Left hindlimb (tissue), 1 donor: ENCODE measurements at regions not wholly inside any gene's neighbourhood (a gene's known extent, or its start where the extent isn't known, plus 50 kb on each side); places are given as distances from the start of the nearest gene placed in this dataset.
"Not testable (repeated sequence)": the region's sequence is repeated elsewhere in the genome, so short reads cannot be mapped to it uniquely, and the experiment has no call there.

ENCODE experiments used
- DNase-seq: peaks from one replicate; pipeline ENCODE4 v3.0.0-alpha.2; 2018

GRCh38 chrX:73940893-73941470, 88.5 kb upstream of the XIST start:
- DNase-seq, result no peak

- not testable (repeated sequence) for DNase-seq
Observed at GRCh38 chrX:73937843-73938242, 85.3 kb upstream of the XIST start.

GRCh38 chrX:73932522-73932921, 80.0 kb upstream of the XIST start:
- no peak for DNase-seq

GRCh38 chrX:73930300-73930699, 77.8 kb upstream of the XIST start:
- no peak for DNase-seq

GRCh38 chrX:73922856-73923455, 70.4 kb upstream of the XIST start:
- no peak for DNase-seq

- DNase-seq, result no peak
Observed at GRCh38 chrX:73916931-73917667, 64.6 kb upstream of the XIST start.

GRCh38 chrX:73916489-73916888, 64.0 kb upstream of the XIST start:
- DNase-seq, result no peak

- not testable (repeated sequence) for DNase-seq
Observed at GRCh38 chrX:73914792-73915191, 62.3 kb upstream of the XIST start.

- no peak for DNase-seq
Observed at GRCh38 chrX:73913580-73913979, 61.1 kb upstream of the XIST start.

- not testable (repeated sequence) for DNase-seq
Observed at GRCh38 chrX:73911946-73912345, 59.4 kb upstream of the XIST start.

- DNase-seq, result not testable (repeated sequence)
Observed at GRCh38 chrX:73905749-73906374, 53.3 kb upstream of the XIST start.

- DNase-seq, result no peak
Observed at GRCh38 chrX:73903941-73904340, 51.4 kb upstream of the XIST start.
